GM12801 (cell line): ENCODE measurements at regions not wholly inside any gene's neighbourhood (a gene's known extent, or its start where the extent isn't known, plus 50 kb on each side); places are given as distances from the start of the nearest gene placed in this dataset.

Source experiments
- TF ChIP-seq, protein P1 (sequence below): IDR thresholded peaks from one replicate; pipeline ENCODE4 v1.5.1; 2011; ENCODE audit warnings: control low read depth; ENCODE audit not compliant: insufficient read length; ENCODE audit errors: extremely low read depth

DNA sequence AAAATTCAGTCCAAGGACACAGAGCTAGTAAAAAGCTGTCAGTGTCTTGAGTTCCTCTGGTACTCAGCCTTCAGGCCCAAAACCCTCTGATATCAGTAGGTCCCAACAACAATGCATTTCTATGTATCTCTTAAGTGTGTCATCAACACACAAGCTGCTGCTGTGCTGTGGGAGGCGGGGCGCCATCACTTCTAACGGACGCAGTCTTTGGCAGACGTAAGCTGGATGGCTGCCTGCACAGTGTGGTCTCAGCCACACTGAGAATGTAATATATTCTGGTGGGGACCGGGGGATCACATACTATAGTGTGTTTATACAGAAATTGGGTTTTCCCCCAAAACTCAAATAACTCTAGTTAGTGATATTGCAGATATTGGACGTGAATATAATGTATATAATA lies 123.9 kb downstream of the SUDS3 start:
- TF ChIP-seq, protein P1, sequence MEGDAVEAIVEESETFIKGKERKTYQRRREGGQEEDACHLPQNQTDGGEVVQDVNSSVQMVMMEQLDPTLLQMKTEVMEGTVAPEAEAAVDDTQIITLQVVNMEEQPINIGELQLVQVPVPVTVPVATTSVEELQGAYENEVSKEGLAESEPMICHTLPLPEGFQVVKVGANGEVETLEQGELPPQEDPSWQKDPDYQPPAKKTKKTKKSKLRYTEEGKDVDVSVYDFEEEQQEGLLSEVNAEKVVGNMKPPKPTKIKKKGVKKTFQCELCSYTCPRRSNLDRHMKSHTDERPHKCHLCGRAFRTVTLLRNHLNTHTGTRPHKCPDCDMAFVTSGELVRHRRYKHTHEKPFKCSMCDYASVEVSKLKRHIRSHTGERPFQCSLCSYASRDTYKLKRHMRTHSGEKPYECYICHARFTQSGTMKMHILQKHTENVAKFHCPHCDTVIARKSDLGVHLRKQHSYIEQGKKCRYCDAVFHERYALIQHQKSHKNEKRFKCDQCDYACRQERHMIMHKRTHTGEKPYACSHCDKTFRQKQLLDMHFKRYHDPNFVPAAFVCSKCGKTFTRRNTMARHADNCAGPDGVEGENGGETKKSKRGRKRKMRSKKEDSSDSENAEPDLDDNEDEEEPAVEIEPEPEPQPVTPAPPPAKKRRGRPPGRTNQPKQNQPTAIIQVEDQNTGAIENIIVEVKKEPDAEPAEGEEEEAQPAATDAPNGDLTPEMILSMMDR = no peak

DNA sequence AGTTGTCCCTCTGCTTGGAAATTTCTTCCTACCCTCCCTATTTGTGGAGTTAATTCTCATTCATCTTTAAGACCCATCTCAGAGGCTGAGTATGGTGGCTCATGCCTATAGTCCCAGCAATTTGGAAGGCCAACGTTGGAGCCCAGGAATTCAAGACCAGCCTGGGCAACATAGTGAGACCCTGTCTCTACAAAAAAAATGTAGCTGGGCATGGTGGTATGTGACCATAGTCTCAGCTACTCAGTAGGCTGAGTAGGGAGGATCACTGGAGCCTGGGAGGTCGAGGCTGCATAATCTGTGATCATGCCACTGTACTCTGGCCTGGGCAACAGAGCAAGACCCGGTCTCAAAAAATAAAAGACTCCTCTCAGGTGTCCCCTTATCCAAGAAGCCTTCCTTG lies 125.1 kb downstream of the SUDS3 start:
- TF ChIP-seq, protein P1 = no peak

DNA sequence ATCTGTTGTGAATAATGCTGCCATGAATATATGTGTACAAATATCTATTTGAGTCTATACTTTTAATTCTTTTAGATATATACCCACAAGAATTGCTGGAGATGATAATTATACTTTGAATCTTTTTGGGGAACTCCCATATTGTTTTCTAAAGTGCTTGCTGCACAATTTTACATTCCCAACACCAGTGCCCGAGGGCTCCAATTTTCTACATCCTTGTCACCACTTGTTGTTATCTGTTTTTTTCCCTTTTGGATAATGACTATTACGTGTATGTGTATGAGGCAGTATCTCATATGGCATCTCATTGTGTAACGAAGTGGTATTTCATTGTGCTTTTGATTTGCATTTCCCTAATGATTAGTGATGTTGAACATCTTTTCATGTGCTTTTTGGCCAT lies 127.1 kb downstream of the SUDS3 start:
- TF ChIP-seq, protein P1 = no peak

DNA sequence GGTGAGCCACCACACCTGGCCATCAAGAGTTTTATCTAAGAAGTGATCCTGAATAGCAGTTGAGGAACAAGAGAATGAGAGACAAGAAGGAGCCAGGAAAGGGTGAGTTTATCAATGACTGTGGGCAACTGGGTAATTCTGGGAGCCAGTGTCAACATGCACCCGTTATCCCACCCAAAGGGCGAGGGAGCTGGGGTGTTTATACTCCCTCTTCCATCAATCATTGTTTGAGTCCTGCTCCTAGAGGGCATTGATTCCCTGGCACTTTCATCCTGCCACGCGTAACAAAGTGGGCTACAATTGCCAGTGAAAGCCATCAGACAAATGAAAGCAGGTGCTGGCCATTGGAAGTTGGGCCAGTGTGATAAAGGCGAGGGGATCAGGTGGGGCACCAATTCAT lies 136.3 kb downstream of the SUDS3 start:
- TF ChIP-seq, protein P1 = no peak

DNA sequence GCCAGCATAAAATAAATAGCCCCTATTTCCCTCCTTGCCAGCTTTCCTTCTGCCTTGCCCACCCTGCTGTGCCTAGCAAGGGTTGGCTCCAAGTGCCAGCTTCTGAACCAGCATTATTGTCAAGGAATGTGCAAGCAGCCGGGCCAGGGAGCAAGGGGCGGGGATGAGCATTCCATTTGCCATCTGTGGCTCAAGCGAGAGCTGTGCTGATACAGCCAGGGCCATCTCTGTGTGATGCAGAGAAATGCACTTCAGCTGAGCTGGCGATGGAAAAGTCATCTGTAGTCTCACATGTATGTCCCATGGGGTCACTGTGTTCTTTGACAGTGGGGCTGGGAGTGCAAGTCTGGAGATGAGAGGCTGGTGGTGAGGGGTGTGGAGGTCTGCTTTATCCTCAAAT lies 137.3 kb downstream of the SUDS3 start:
- TF ChIP-seq, protein P1 = no peak

DNA sequence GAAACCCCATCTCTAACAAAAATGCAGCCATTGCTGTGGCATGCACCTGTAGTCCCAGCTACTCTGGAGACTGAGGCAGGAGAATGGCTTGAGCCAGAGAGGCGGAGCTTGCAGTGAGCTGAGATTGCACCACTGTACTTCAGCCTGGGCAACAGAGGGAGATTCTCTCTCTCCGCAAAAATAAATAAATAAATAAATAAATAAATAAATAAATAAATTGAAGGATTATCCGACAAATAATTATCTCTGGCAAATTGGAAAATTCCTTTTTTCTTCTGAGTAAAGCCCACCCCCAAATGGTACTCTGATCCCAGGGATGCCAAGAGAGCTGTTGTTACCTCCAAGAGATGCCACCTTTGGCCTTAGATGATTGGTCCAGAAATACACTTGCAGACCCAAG lies 137.9 kb downstream of the SUDS3 start:
- TF ChIP-seq, protein P1 = no peak

DNA sequence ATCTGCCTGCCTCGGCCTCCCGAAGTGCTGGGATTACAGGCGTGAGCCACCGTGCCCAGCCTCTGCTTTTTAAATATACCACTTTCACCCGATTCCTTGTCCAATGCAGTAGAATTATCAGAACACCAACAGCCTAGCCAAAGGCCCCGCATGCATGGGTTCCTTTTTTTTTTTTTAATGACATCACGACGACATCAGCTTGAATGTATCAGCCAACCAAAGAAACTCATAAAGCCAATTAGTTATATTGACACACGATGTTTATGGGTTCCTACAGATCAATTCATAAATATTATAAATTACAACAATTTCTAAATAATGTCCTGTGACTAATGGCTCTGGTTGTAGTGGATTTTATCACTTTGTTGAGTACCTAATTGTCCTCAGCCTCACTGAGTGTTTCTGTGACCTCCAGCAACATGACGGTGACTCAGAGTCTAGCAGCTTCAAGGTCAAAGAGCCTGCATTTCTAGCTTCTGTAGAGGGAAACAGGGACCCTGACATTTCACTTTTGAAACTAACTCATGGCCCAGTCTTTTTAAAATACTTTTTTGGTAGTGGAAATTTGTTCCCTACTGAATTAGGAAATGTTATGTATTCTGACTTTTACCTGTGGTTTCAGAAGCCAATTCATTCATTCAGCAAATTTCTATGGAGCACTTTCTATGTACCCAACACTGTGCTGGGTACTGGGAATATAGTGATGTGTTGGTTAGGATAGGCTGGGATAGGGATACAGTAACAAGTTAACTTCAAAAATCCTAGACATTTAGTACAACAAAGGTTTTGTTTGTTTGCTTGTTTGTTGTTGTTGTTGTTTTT lies 144.1 kb downstream of the SUDS3 start:
- TF ChIP-seq, protein P1 = no peak
